ENCODE measurements at regions not wholly inside any gene's neighbourhood (a gene's known extent, or its start where the extent isn't known, plus 50 kb on each side); places are given as distances from the start of the nearest gene placed in this dataset.
A peak's percentile ranks its signal among the peaks of the same experiment; 100 is the strongest.
"Not testable (repeated sequence)": the region's sequence is repeated elsewhere in the genome, so short reads cannot be mapped to it uniquely, and the experiment has no call there.

GRCh38 chr4:167890226-167890625 lies 202.1 kb upstream of the ANXA10 start:
- no peak overlapping the region for H3K27ac ChIP-seq (ENCODE audit: low read depth, low read length)
- H3K79me2 ChIP-seq (ENCODE audit: control insufficient read depth, insufficient read depth, low read length), result no peaks in the 10 kb centered on the region
- H4K8ac ChIP-seq (ENCODE audit: low read depth, low read length), result no peak overlapping the region
- H4K5ac ChIP-seq (ENCODE audit: low read length), result no peak overlapping the region
- no peaks in the 10 kb centered on the region for H3K27me3 ChIP-seq (ENCODE audit: insufficient read depth, low read length, poor library complexity)
- H2BK15ac ChIP-seq (replicated peaks; ENCODE audit: low read depth), result no peak overlapping the region
- no peaks in the 10 kb centered on the region for H3K36me3 ChIP-seq (ENCODE audit: control insufficient read depth, insufficient read depth, low read length)
- H2BK120ac ChIP-seq (ENCODE audit: low read depth, low read length), result no peak overlapping the region
- H3K4me3 ChIP-seq (ENCODE audit: low read length), result no peak overlapping the region
- no peak overlapping the region for H3K9ac ChIP-seq (ENCODE audit: low read length)
- no peak for DNase-seq
- no peak overlapping the region for H3K4ac ChIP-seq (ENCODE audit: low read depth, low read length)
- no peak overlapping the region for H3K18ac ChIP-seq (ENCODE audit: low read length)
- H2BK5ac ChIP-seq (ENCODE audit: low read length), result no peak overlapping the region
- no peak overlapping the region for H3K4me2 ChIP-seq (ENCODE audit: low read length)
- no peaks in the 10 kb centered on the region for H3K79me1 ChIP-seq (ENCODE audit: low read length)
- H3K4me1 ChIP-seq (ENCODE audit: control insufficient read depth, low read depth, low read length), result no peaks in the 10 kb centered on the region
- H2AK5ac ChIP-seq (ENCODE audit: low read length), result no peak overlapping the region
- no peak overlapping the region for H3K56ac ChIP-seq (ENCODE audit: low read length)
- H3K23ac ChIP-seq (ENCODE audit: low read length), result no peak overlapping the region

- H2BK5ac ChIP-seq (ENCODE audit: low read length), result no peak overlapping the region
- no peak overlapping the region for H2AK5ac ChIP-seq (ENCODE audit: low read length)
- DNase-seq, result no peak
- H3K4me2 ChIP-seq (ENCODE audit: low read length), result no peak overlapping the region
- H3K18ac ChIP-seq (ENCODE audit: low read length), result no peak overlapping the region
- no peak overlapping the region for H3K56ac ChIP-seq (ENCODE audit: low read length)
- no peak overlapping the region for H2BK120ac ChIP-seq (ENCODE audit: low read depth, low read length)
- H3K4me3 ChIP-seq (ENCODE audit: low read length), result no peak overlapping the region
- H3K36me3 ChIP-seq (ENCODE audit: control insufficient read depth, insufficient read depth, low read length), result no peaks in the 10 kb centered on the region
- no peaks in the 10 kb centered on the region for H3K79me1 ChIP-seq (ENCODE audit: low read length)
- no peak overlapping the region for H4K5ac ChIP-seq (ENCODE audit: low read length)
- no peaks in the 10 kb centered on the region for H3K4me1 ChIP-seq (ENCODE audit: control insufficient read depth, low read depth, low read length)
- H3K79me2 ChIP-seq (ENCODE audit: control insufficient read depth, insufficient read depth, low read length), result no peaks in the 10 kb centered on the region
- no peak overlapping the region for H3K9ac ChIP-seq (ENCODE audit: low read length)
- no peak overlapping the region for H3K23ac ChIP-seq (ENCODE audit: low read length)
- no peak overlapping the region for H3K27ac ChIP-seq (ENCODE audit: low read depth, low read length)
- H4K8ac ChIP-seq (ENCODE audit: low read depth, low read length), result no peak overlapping the region
- H2BK15ac ChIP-seq (replicated peaks; ENCODE audit: low read depth), result no peak overlapping the region
- H3K4ac ChIP-seq (ENCODE audit: low read depth, low read length), result no peak overlapping the region
- H3K27me3 ChIP-seq (ENCODE audit: insufficient read depth, low read length, poor library complexity), result no peaks in the 10 kb centered on the region
- no CpG with 5 or more reads among the region's 3 CpGs for WGBS (ENCODE audit: extremely low coverage, insufficient coverage, low lambda C conversion rate)
Observed at GRCh38 chr4:167893531-167893930, 198.8 kb upstream of the ANXA10 start.

- H3K56ac ChIP-seq (ENCODE audit: low read length); H3K27me3 ChIP-seq (ENCODE audit: insufficient read depth, low read length, poor library complexity); DNase-seq; H2BK15ac ChIP-seq (replicated peaks; ENCODE audit: low read depth); H3K79me1 ChIP-seq (ENCODE audit: low read length); H3K4ac ChIP-seq (ENCODE audit: low read depth, low read length); H3K4me1 ChIP-seq (ENCODE audit: control insufficient read depth, low read depth, low read length); H3K36me3 ChIP-seq (ENCODE audit: control insufficient read depth, insufficient read depth, low read length); H4K5ac ChIP-seq (ENCODE audit: low read length); H2BK5ac ChIP-seq (ENCODE audit: low read length); H4K8ac ChIP-seq (ENCODE audit: low read depth, low read length); H2BK120ac ChIP-seq (ENCODE audit: low read depth, low read length); H3K4me3 ChIP-seq (ENCODE audit: low read length); H3K27ac ChIP-seq (ENCODE audit: low read depth, low read length); H3K79me2 ChIP-seq (ENCODE audit: control insufficient read depth, insufficient read depth, low read length); H3K4me2 ChIP-seq (ENCODE audit: low read length); H3K9ac ChIP-seq (ENCODE audit: low read length); H3K23ac ChIP-seq (ENCODE audit: low read length); H2AK5ac ChIP-seq (ENCODE audit: low read length): not testable (repeated sequence)
- WGBS (ENCODE audit: extremely low coverage, insufficient coverage, low lambda C conversion rate), result no CpG with 5 or more reads among the region's 3 CpGs
- H3K18ac ChIP-seq (ENCODE audit: low read length), result peak overlapping the region; percentile 60
Observed at GRCh38 chr4:167896260-167896659, 196.1 kb upstream of the ANXA10 start.

- no CpG with 5 or more reads among the region's 5 CpGs for WGBS (ENCODE audit: extremely low coverage, insufficient coverage, low lambda C conversion rate)
- H3K56ac ChIP-seq (ENCODE audit: low read length), result no peak overlapping the region
- DNase-seq, result peak; percentile 88
Observed at GRCh38 chr4:167897116-167897515, 195.2 kb upstream of the ANXA10 start.

GRCh38 chr4:167903291-167903721 lies 189.0 kb upstream of the ANXA10 start:
- Histone ChIP-seq H2BK120ac (ENCODE audit: low read depth, low read length) (no peak overlapping the region), H3K4ac (ENCODE audit: low read depth, low read length) (no peak overlapping the region), H3K4me3 (ENCODE audit: low read length) (no peak overlapping the region), H3K23ac (ENCODE audit: low read length) (no peak overlapping the region), H3K79me2 (ENCODE audit: control insufficient read depth, insufficient read depth, low read length) (no peaks in the 10 kb centered on the region), H3K4me2 (ENCODE audit: low read length) (no peak overlapping the region), H3K27me3 (ENCODE audit: insufficient read depth, low read length, poor library complexity) (no peaks in the 10 kb centered on the region), H3K36me3 (ENCODE audit: control insufficient read depth, insufficient read depth, low read length) (no peaks in the 10 kb centered on the region), H3K18ac (ENCODE audit: low read length) (no peak overlapping the region), H2BK5ac (ENCODE audit: low read length) (no peak overlapping the region), H3K56ac (ENCODE audit: low read length) (no peak overlapping the region), H3K27ac (ENCODE audit: low read depth, low read length) (no peak overlapping the region), H4K5ac (ENCODE audit: low read length) (no peak overlapping the region), H3K9ac (ENCODE audit: low read length) (no peak overlapping the region), H4K8ac (ENCODE audit: low read depth, low read length) (no peak overlapping the region), H3K4me1 (ENCODE audit: control insufficient read depth, low read depth, low read length) (no peaks in the 10 kb centered on the region), H2BK15ac (replicated peaks; ENCODE audit: low read depth) (no peak overlapping the region), H2AK5ac (ENCODE audit: low read length) (no peak overlapping the region), H3K79me1 (ENCODE audit: low read length) (no peaks in the 10 kb centered on the region)
- DNase-seq, result no peak
- no CpG with 5 or more reads among the region's 1 CpG for WGBS (ENCODE audit: extremely low coverage, insufficient coverage, low lambda C conversion rate)

More at GRCh38 chr4:167897116-167897515, 195.2 kb upstream of the ANXA10 start:
- H3K27me3 ChIP-seq (ENCODE audit: insufficient read depth, low read length, poor library complexity), result no peaks in the 10 kb centered on the region
- H3K23ac ChIP-seq (ENCODE audit: low read length), result no peak overlapping the region
- no peak overlapping the region for H3K4me3 ChIP-seq (ENCODE audit: low read length)
- H3K4me2 ChIP-seq (ENCODE audit: low read length), result no peak overlapping the region
- no peaks in the 10 kb centered on the region for H3K79me1 ChIP-seq (ENCODE audit: low read length)
- H2BK5ac ChIP-seq (ENCODE audit: low read length), result no peak overlapping the region
- H3K27ac ChIP-seq (ENCODE audit: low read depth, low read length), result no peak overlapping the region
- no peak overlapping the region for H4K5ac ChIP-seq (ENCODE audit: low read length)
- H2BK120ac ChIP-seq (ENCODE audit: low read depth, low read length), result no peak overlapping the region
- H3K9ac ChIP-seq (ENCODE audit: low read length), result no peak overlapping the region
- no peaks in the 10 kb centered on the region for H3K79me2 ChIP-seq (ENCODE audit: control insufficient read depth, insufficient read depth, low read length)
- H4K8ac ChIP-seq (ENCODE audit: low read depth, low read length), result peak overlapping the region; percentile 86
- peak overlapping the region; percentile 12 for H3K18ac ChIP-seq (ENCODE audit: low read length)
- no peak overlapping the region for H2AK5ac ChIP-seq (ENCODE audit: low read length)
- H3K36me3 ChIP-seq (ENCODE audit: control insufficient read depth, insufficient read depth, low read length), result no peaks in the 10 kb centered on the region
- no peaks in the 10 kb centered on the region for H3K4me1 ChIP-seq (ENCODE audit: control insufficient read depth, low read depth, low read length)
- H3K4ac ChIP-seq (ENCODE audit: low read depth, low read length), result peak overlapping the region; percentile 87
- no peak overlapping the region for H2BK15ac ChIP-seq (replicated peaks; ENCODE audit: low read depth)

- no peak overlapping the region for H3K18ac ChIP-seq (ENCODE audit: low read length)
- H2BK15ac ChIP-seq (replicated peaks; ENCODE audit: low read depth), result no peak overlapping the region
- no peaks in the 10 kb centered on the region for H3K79me1 ChIP-seq (ENCODE audit: low read length)
- H3K56ac ChIP-seq (ENCODE audit: low read length), result no peak overlapping the region
- no peaks in the 10 kb centered on the region for H3K4me1 ChIP-seq (ENCODE audit: control insufficient read depth, low read depth, low read length)
- no peak overlapping the region for H3K4me2 ChIP-seq (ENCODE audit: low read length)
- no peak overlapping the region for H2BK5ac ChIP-seq (ENCODE audit: low read length)
- no peaks in the 10 kb centered on the region for H3K79me2 ChIP-seq (ENCODE audit: control insufficient read depth, insufficient read depth, low read length)
- H3K27me3 ChIP-seq (ENCODE audit: insufficient read depth, low read length, poor library complexity), result no peaks in the 10 kb centered on the region
- no CpG with 5 or more reads among the region's 1 CpG for WGBS (ENCODE audit: extremely low coverage, insufficient coverage, low lambda C conversion rate)
- no peak overlapping the region for H4K5ac ChIP-seq (ENCODE audit: low read length)
- DNase-seq, result no peak
- no peak overlapping the region for H3K9ac ChIP-seq (ENCODE audit: low read length)
- H2BK120ac ChIP-seq (ENCODE audit: low read depth, low read length), result no peak overlapping the region
- H3K23ac ChIP-seq (ENCODE audit: low read length), result no peak overlapping the region
- H2AK5ac ChIP-seq (ENCODE audit: low read length), result no peak overlapping the region
- no peak overlapping the region for H3K4ac ChIP-seq (ENCODE audit: low read depth, low read length)
- no peak overlapping the region for H3K27ac ChIP-seq (ENCODE audit: low read depth, low read length)
- no peaks in the 10 kb centered on the region for H3K36me3 ChIP-seq (ENCODE audit: control insufficient read depth, insufficient read depth, low read length)
- H4K8ac ChIP-seq (ENCODE audit: low read depth, low read length), result no peak overlapping the region
- no peak overlapping the region for H3K4me3 ChIP-seq (ENCODE audit: low read length)
Observed at GRCh38 chr4:167906851-167907250, 185.5 kb upstream of the ANXA10 start.
